WTC11 (cell line): ENCODE measurements at regions not wholly inside any gene's neighbourhood (a gene's known extent, or its start where the extent isn't known, plus 50 kb on each side); places are given as distances from the start of the nearest gene placed in this dataset.

Experiments
- ATAC-seq: fragments of 200-7000 bp; cut with Tn5 transposase; 2 replicates; pipeline ENCODE4 v1.10.0; 2021; ENCODE audit warnings: mild to moderate bottlenecking, moderate library complexity
- CTCF ChIA-PET: fragments of 300-600 bp; sonication (Branson Sonifier 250); formaldehyde crosslinking; loops from one replicate; lab custom pipeline; 2021; ENCODE audit warnings: antibody characterized with exemption; lab: Charles Lee
- POLR2A ChIA-PET: fragments of 350-600 bp; sonication (Branson Sonifier 250); formaldehyde crosslinking; loops from one replicate; lab custom pipeline; 2021; ENCODE audit warnings: antibody characterized with exemption; lab: Charles Lee
- DNase-seq: peaks from one replicate; pipeline ENCODE4 v3.0.0; 2021; ENCODE audit warnings: low spot score
- H3K27ac Mint-ChIP-seq: 2 replicates; pipeline ENCODE4 v1.8.0; 2021; ENCODE audit warnings: mixed read lengths
- H3K27me3 Mint-ChIP-seq: 2 replicates; pipeline ENCODE4 v1.8.0; 2021; ENCODE audit warnings: low read depth, mild to moderate bottlenecking, moderate library complexity, mixed read lengths
- H3K36me3 Mint-ChIP-seq: 2 replicates; pipeline ENCODE4 v1.8.0; 2021; ENCODE audit warnings: mixed read lengths
- H3K4me1 Mint-ChIP-seq: 2 replicates; pipeline ENCODE4 v1.8.0; 2022; ENCODE audit warnings: mixed read lengths
- H3K4me3 Mint-ChIP-seq: 2 replicates; pipeline ENCODE4 v1.8.0; 2021; ENCODE audit warnings: mild to moderate bottlenecking, moderate library complexity, mixed read lengths
- H3K9me3 Mint-ChIP-seq: 2 replicates; pipeline ENCODE4 v1.8.0; 2021; ENCODE audit warnings: mixed read lengths
- CBFB ChIP-seq: sonication (generic); formaldehyde crosslinking; IDR thresholded peaks from 2 replicates; pipeline ENCODE4 v1.8.1; 2022; ENCODE audit warnings: mild to moderate bottlenecking, low read depth, missing genetic modification reagents
- CREB1 ChIP-seq: sonication (generic); formaldehyde crosslinking; IDR thresholded peaks from 2 replicates; pipeline ENCODE4 v1.8.0; 2023; ENCODE audit warnings: mild to moderate bottlenecking, missing genetic modification reagents
- FOXP4 ChIP-seq: sonication (generic); formaldehyde crosslinking; IDR thresholded peaks from 2 replicates; pipeline ENCODE4 v1.8.0; 2022; ENCODE audit warnings: mild to moderate bottlenecking, missing genetic modification reagents
- PRRX2 ChIP-seq: fragments of 250-450 bp; sonication (Bioruptor Pico); IDR thresholded peaks from 2 replicates; pipeline ENCODE4 v1.8.0; 2021; ENCODE audit warnings: mild to moderate bottlenecking
- TEAD1 ChIP-seq: sonication (generic); formaldehyde crosslinking; IDR thresholded peaks from 2 replicates; pipeline ENCODE4 v1.8.0; 2022; ENCODE audit warnings: mild to moderate bottlenecking, missing genetic modification reagents
- ZNF232 ChIP-seq: sonication (generic); formaldehyde crosslinking; IDR thresholded peaks from 2 replicates; pipeline ENCODE4 v1.8.0; 2022; ENCODE audit warnings: mild to moderate bottlenecking, missing genetic modification reagents
- ZNF263 ChIP-seq: sonication (generic); formaldehyde crosslinking; IDR thresholded peaks from 2 replicates; pipeline ENCODE4 v1.8.1; 2022; ENCODE audit warnings: low read depth, mild to moderate bottlenecking, moderate library complexity, missing genetic modification reagents
- ZNF416 ChIP-seq: fragments of 250-450 bp; sonication (Bioruptor Pico); IDR thresholded peaks from 2 replicates; pipeline ENCODE4 v1.9.0; 2021; ENCODE audit warnings: mild to moderate bottlenecking, inconsistent platforms
- ZSCAN18 ChIP-seq: fragments of 250-450 bp; sonication (Bioruptor Pico); IDR thresholded peaks from 2 replicates; pipeline ENCODE4 v2.1.2; 2022; ENCODE audit warnings: mild to moderate bottlenecking, moderate library complexity
- TF ChIP-seq, protein P1 (sequence below): sonication (generic); formaldehyde crosslinking; IDR thresholded peaks from 2 replicates; pipeline ENCODE4 v1.8.1; 2023; ENCODE audit warnings: mild to moderate bottlenecking, missing genetic modification reagents, moderate library complexity
- TF ChIP-seq, protein P2 (sequence below): sonication (generic); formaldehyde crosslinking; IDR thresholded peaks from 2 replicates; pipeline ENCODE4 v1.8.0; 2023; ENCODE audit warnings: missing genetic modification reagents
- TF ChIP-seq, protein P3 (sequence below): sonication (generic); formaldehyde crosslinking; conservative IDR thresholded peaks from 2 replicates; pipeline ENCODE4 v1.8.1; 2022; ENCODE audit warnings: mild to moderate bottlenecking, missing genetic modification reagents
- TF ChIP-seq, protein P4 (sequence below): sonication (generic); formaldehyde crosslinking; IDR thresholded peaks from 2 replicates; pipeline ENCODE4 v1.8.0; 2023; ENCODE audit warnings: missing genetic modification reagents, mild to moderate bottlenecking, borderline replicate concordance
- TF ChIP-seq, protein P5 (sequence below): sonication (generic); formaldehyde crosslinking; conservative IDR thresholded peaks from 2 replicates; pipeline ENCODE4 v1.8.1; 2023; ENCODE audit warnings: mild to moderate bottlenecking, low read depth, missing genetic modification reagents, moderate library complexity

- TF ChIP-seq PRRX2 (CRISPR knock-in tag) (peak; percentile 84; the same call in 1 of the 2 replicates), TEAD1 (CRISPR knock-in tag) (peak; percentile 94; the same call in 1 of the 2 replicates), CREB1 (CRISPR knock-in tag) (no peak), ZNF232 (peak; percentile 86), ZSCAN18 (CRISPR knock-in tag) (no peak), FOXP4 (CRISPR knock-in tag) (no peak; the same call in 1 of the 2 replicates), ZNF416 (CRISPR knock-in tag) (0 out of 2 replicates have a peak, but pooled peaks have one; percentile 38), ZNF263 (CRISPR knock-in tag) (no peak), CBFB (CRISPR knock-in tag) (peak; percentile 66; the same call in 1 of the 2 replicates)
- TF ChIP-seq, protein P1, sequence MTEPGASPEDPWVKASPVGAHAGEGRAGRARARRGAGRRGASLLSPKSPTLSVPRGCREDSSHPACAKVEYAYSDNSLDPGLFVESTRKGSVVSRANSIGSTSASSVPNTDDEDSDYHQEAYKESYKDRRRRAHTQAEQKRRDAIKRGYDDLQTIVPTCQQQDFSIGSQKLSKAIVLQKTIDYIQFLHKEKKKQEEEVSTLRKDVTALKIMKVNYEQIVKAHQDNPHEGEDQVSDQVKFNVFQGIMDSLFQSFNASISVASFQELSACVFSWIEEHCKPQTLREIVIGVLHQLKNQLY: no peak
- TF ChIP-seq, protein P2, sequence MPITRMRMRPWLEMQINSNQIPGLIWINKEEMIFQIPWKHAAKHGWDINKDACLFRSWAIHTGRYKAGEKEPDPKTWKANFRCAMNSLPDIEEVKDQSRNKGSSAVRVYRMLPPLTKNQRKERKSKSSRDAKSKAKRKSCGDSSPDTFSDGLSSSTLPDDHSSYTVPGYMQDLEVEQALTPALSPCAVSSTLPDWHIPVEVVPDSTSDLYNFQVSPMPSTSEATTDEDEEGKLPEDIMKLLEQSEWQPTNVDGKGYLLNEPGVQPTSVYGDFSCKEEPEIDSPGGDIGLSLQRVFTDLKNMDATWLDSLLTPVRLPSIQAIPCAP (CRISPR knock-in tag): no peak
- TF ChIP-seq, protein P3, sequence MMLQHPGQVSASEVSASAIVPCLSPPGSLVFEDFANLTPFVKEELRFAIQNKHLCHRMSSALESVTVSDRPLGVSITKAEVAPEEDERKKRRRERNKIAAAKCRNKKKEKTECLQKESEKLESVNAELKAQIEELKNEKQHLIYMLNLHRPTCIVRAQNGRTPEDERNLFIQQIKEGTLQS (CRISPR knock-in tag): no peak
- TF ChIP-seq, protein P4, sequence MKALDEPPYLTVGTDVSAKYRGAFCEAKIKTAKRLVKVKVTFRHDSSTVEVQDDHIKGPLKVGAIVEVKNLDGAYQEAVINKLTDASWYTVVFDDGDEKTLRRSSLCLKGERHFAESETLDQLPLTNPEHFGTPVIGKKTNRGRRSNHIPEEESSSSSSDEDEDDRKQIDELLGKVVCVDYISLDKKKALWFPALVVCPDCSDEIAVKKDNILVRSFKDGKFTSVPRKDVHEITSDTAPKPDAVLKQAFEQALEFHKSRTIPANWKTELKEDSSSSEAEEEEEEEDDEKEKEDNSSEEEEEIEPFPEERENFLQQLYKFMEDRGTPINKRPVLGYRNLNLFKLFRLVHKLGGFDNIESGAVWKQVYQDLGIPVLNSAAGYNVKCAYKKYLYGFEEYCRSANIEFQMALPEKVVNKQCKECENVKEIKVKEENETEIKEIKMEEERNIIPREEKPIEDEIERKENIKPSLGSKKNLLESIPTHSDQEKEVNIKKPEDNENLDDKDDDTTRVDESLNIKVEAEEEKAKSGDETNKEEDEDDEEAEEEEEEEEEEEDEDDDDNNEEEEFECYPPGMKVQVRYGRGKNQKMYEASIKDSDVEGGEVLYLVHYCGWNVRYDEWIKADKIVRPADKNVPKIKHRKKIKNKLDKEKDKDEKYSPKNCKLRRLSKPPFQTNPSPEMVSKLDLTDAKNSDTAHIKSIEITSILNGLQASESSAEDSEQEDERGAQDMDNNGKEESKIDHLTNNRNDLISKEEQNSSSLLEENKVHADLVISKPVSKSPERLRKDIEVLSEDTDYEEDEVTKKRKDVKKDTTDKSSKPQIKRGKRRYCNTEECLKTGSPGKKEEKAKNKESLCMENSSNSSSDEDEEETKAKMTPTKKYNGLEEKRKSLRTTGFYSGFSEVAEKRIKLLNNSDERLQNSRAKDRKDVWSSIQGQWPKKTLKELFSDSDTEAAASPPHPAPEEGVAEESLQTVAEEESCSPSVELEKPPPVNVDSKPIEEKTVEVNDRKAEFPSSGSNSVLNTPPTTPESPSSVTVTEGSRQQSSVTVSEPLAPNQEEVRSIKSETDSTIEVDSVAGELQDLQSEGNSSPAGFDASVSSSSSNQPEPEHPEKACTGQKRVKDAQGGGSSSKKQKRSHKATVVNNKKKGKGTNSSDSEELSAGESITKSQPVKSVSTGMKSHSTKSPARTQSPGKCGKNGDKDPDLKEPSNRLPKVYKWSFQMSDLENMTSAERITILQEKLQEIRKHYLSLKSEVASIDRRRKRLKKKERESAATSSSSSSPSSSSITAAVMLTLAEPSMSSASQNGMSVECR (CRISPR knock-in tag): peak; percentile 58; the same call in 1 of the 2 replicates
Observed at GRCh38 chr6:113564371-113565171, 292.6 kb upstream of the MARCKS start (continued).

- Mint-ChIP-seq H3K36me3 (no peaks in the 10 kb centered on the region), H3K9me3 (no peaks in the 10 kb centered on the region), H3K4me1 (peaks cover 39% of the 10 kb centered on the region), H3K4me3 (peak overlapping the region; percentile 55), H3K27ac (no peak overlapping the region), H3K27me3 (peaks cover 12% of the 10 kb centered on the region)
- TF ChIP-seq, protein P5, sequence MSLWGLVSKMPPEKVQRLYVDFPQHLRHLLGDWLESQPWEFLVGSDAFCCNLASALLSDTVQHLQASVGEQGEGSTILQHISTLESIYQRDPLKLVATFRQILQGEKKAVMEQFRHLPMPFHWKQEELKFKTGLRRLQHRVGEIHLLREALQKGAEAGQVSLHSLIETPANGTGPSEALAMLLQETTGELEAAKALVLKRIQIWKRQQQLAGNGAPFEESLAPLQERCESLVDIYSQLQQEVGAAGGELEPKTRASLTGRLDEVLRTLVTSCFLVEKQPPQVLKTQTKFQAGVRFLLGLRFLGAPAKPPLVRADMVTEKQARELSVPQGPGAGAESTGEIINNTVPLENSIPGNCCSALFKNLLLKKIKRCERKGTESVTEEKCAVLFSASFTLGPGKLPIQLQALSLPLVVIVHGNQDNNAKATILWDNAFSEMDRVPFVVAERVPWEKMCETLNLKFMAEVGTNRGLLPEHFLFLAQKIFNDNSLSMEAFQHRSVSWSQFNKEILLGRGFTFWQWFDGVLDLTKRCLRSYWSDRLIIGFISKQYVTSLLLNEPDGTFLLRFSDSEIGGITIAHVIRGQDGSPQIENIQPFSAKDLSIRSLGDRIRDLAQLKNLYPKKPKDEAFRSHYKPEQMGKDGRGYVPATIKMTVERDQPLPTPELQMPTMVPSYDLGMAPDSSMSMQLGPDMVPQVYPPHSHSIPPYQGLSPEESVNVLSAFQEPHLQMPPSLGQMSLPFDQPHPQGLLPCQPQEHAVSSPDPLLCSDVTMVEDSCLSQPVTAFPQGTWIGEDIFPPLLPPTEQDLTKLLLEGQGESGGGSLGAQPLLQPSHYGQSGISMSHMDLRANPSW (CRISPR knock-in tag): no peak
- ChIA-PET POLR2A (interaction anchor here (1.0 kb wide), 1 partner anchor 294 kb away, joined by 4 read pairs; no protein-coding TSS in a partner anchor), CTCF (interaction anchor here (1.8 kb wide), 1 partner anchor 293 kb away, joined by 7 read pairs; no protein-coding TSS in a partner anchor)
- ATAC-seq: no peak
- DNase-seq: no peak
Observed at GRCh38 chr6:113565306-113565705, 291.8 kb upstream of the MARCKS start.
